ENCODE measurements at regions not wholly inside any gene's neighbourhood (a gene's known extent, or its start where the extent isn't known, plus 50 kb on each side); places are given as distances from the start of the nearest gene placed in this dataset.

GRCh38 chr5:103674251-103674650, 111.7 kb upstream of the NUDT12 start:
- TF ChIP-seq CTCF (IDR thresholded peaks at IDR 0.05; ENCODE audit: insufficient read depth, low read depth, low read length) (no peak), EZH2 (IDR thresholded peaks at IDR 0.05; ENCODE audit: insufficient read depth, low read length) (no peak)

Measured in astrocyte (in vitro differentiated cells and primary cell).